ENCODE measurements at regions not wholly inside any gene's neighbourhood (a gene's known extent, or its start where the extent isn't known, plus 50 kb on each side); places are given as distances from the start of the nearest gene placed in this dataset.

DNA sequence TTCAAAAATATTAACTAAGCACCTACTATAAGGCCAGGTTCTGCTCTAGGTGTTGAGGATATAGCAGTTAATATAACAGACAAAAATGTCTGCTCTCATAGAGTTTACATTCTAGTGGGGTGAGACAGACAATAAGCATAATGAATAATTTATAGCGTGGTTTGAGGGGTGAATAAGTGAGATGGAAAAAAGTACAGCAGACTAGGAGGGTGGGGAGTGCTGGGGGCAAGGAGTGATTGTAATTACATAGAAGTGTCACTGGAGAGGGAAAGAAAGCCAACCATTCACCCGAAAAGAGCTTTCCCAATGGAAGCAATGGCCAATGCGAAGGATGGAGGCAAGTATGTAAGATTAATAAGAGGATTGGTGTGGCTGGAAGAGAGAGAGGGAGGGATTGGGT is 552.9 kb upstream of the KCNMB2 start:
- no peak for DNase-seq (ENCODE audit: low spot score)
- ATAC-seq: no peak
- ChIA-PET CTCF (no interaction called here), POLR2A (no interaction called here)
- Mint-ChIP-seq H3K9me3 (no peaks in the 10 kb centered on the region), H3K4me1 (no peaks in the 10 kb centered on the region), H3K27ac (no peak overlapping the region), H3K36me3 (no peaks in the 10 kb centered on the region), H3K4me3 (no peak overlapping the region), H3K27me3 (ENCODE audit: low read depth) (no peaks in the 10 kb centered on the region)
- TF ChIP-seq, protein P1, sequence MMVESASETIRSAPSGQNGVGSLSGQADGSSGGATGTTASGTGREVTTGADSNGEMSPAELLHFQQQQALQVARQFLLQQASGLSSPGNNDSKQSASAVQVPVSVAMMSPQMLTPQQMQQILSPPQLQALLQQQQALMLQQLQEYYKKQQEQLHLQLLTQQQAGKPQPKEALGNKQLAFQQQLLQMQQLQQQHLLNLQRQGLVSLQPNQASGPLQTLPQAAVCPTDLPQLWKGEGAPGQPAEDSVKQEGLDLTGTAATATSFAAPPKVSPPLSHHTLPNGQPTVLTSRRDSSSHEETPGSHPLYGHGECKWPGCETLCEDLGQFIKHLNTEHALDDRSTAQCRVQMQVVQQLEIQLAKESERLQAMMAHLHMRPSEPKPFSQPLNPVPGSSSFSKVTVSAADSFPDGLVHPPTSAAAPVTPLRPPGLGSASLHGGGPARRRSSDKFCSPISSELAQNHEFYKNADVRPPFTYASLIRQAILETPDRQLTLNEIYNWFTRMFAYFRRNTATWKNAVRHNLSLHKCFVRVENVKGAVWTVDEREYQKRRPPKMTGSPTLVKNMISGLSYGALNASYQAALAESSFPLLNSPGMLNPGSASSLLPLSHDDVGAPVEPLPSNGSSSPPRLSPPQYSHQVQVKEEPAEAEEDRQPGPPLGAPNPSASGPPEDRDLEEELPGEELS (CRISPR knock-in tag; IDR thresholded peaks at IDR 0.05): no peak
- TF ChIP-seq ZNF219 (CRISPR knock-in tag; IDR thresholded peaks at IDR 0.05; ENCODE audit: borderline replicate concordance): no peak
- no peak for TF ChIP-seq NFYB (CRISPR knock-in tag; conservative IDR thresholded peaks at IDR 0.05; ENCODE audit: low read depth)
- TF ChIP-seq, protein P2, sequence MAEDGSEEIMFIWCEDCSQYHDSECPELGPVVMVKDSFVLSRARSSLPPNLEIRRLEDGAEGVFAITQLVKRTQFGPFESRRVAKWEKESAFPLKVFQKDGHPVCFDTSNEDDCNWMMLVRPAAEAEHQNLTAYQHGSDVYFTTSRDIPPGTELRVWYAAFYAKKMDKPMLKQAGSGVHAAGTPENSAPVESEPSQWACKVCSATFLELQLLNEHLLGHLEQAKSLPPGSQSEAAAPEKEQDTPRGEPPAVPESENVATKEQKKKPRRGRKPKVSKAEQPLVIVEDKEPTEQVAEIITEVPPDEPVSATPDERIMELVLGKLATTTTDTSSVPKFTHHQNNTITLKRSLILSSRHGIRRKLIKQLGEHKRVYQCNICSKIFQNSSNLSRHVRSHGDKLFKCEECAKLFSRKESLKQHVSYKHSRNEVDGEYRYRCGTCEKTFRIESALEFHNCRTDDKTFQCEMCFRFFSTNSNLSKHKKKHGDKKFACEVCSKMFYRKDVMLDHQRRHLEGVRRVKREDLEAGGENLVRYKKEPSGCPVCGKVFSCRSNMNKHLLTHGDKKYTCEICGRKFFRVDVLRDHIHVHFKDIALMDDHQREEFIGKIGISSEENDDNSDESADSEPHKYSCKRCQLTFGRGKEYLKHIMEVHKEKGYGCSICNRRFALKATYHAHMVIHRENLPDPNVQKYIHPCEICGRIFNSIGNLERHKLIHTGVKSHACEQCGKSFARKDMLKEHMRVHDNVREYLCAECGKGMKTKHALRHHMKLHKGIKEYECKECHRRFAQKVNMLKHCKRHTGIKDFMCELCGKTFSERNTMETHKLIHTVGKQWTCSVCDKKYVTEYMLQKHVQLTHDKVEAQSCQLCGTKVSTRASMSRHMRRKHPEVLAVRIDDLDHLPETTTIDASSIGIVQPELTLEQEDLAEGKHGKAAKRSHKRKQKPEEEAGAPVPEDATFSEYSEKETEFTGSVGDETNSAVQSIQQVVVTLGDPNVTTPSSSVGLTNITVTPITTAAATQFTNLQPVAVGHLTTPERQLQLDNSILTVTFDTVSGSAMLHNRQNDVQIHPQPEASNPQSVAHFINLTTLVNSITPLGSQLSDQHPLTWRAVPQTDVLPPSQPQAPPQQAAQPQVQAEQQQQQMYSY (CRISPR knock-in tag; IDR thresholded peaks at IDR 0.05): no peak
- TF ChIP-seq NR2C2 (CRISPR knock-in tag; IDR thresholded peaks at IDR 0.05): no peak

DNA sequence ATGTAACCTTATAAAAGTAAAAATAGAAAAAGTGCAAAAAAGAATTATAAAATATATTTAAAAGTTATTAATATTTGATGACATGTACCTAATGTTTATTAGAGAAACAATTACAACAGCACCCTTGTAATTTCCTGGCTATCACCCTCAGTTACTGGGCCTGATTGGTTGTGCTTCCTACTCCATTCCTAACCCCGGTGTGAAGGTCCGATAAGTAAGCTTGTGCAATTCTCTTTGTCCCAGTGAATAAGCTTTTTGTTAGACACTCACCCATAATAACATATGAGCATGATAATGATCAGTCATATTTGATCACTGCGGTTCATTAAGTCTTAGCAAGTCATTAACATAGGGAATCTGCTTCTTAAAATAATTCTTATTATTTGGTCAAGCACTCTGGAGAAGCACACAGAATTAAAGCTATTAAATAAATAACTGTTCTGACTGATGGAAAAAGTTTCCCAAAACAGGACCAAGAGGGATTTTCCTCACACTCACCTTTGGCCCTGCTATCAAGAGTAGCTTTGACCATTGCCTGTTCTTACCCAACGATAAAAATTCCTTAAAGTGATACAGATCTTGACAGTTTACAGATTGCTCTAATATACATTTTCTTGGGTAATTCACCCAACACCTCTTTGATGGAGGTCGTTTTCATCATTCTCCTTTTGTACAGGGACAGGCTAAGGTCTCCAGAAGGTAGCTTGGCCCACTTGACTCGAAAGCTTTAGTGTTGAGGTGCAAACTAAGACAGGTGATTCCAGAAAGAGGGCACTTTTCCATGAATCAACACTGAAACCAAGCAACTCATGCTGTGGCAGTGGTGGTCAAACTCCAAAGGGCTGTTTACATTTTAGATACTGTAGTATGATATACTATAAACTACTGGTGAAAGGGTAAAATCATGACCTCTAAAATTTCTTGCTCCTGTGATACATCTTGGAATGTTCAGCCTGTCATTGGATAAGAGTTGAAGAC is 543.0 kb upstream of the KCNMB2 start:
- no peak for TF ChIP-seq CREB1 (CRISPR knock-in tag; IDR thresholded peaks at IDR 0.05)
- no peak for TF ChIP-seq ZNF317 (CRISPR knock-in tag; IDR thresholded peaks at IDR 0.05; ENCODE audit: borderline replicate concordance, low read depth)
- TF ChIP-seq ZNF416 (CRISPR knock-in tag; IDR thresholded peaks at IDR 0.05): no peak
- Mint-ChIP-seq H3K4me3 (no peak overlapping the region), H3K9me3 (no peaks in the 10 kb centered on the region), H3K27ac (no peak overlapping the region), H3K4me1 (no peaks in the 10 kb centered on the region), H3K27me3 (ENCODE audit: low read depth) (no peaks in the 10 kb centered on the region), H3K36me3 (no peaks in the 10 kb centered on the region)
- DNase-seq (ENCODE audit: low spot score): no peak
- CTCF ChIA-PET: no interaction called here
- POLR2A ChIA-PET: no interaction called here
- no peak for ATAC-seq

DNA sequence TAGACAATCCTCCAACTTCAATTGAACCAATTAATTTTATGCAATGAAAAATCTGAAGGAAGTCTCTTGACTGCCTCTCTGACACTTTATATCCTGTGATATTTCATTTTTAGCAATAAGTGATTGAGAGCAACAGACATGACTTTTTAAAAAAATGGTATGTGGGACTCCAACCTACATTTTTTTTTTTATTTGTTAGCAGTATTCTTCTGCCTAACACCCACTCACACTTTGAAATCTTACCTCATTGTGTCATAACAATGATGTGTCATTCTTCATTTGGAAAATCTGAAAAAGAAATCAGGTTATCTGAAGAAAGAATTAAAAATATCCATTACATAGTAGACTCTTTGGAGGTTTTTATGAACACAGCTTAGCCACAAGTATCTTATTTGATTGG is 541.3 kb upstream of the KCNMB2 start:
- H3K4me3 Mint-ChIP-seq: no peak overlapping the region
- POLR2A ChIA-PET: no interaction called here
- DNase-seq (ENCODE audit: low spot score) (no peak), ATAC-seq (no peak)
- H3K9me3 Mint-ChIP-seq: peaks cover 6% of the 10 kb centered on the region
- H3K27me3 Mint-ChIP-seq (ENCODE audit: low read depth): no peaks in the 10 kb centered on the region
- CTCF ChIA-PET: no interaction called here
- no peak overlapping the region for H3K27ac Mint-ChIP-seq
- H3K36me3 Mint-ChIP-seq: no peaks in the 10 kb centered on the region
- H3K4me1 Mint-ChIP-seq: no peaks in the 10 kb centered on the region
- TF ChIP-seq, protein P3, sequence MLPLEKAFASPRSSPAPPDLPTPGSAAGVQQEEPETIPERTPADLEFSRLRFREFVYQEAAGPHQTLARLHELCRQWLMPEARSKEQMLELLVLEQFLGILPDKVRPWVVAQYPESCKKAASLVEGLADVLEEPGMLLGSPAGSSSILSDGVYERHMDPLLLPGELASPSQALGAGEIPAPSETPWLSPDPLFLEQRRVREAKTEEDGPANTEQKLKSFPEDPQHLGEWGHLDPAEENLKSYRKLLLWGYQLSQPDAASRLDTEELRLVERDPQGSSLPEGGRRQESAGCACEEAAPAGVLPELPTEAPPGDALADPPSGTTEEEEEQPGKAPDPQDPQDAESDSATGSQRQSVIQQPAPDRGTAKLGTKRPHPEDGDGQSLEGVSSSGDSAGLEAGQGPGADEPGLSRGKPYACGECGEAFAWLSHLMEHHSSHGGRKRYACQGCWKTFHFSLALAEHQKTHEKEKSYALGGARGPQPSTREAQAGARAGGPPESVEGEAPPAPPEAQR (CRISPR knock-in tag; IDR thresholded peaks at IDR 0.05): no peak
- TF ChIP-seq, protein P4, sequence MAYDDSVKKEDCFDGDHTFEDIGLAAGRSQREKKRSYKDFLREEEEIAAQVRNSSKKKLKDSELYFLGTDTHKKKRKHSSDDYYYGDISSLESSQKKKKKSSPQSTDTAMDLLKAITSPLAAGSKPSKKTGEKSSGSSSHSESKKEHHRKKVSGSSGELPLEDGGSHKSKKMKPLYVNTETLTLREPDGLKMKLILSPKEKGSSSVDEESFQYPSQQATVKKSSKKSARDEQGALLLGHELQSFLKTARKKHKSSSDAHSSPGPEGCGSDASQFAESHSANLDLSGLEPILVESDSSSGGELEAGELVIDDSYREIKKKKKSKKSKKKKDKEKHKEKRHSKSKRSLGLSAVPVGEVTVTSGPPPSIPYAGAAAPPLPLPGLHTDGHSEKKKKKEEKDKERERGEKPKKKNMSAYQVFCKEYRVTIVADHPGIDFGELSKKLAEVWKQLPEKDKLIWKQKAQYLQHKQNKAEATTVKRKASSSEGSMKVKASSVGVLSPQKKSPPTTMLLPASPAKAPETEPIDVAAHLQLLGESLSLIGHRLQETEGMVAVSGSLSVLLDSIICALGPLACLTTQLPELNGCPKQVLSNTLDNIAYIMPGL (CRISPR knock-in tag; IDR thresholded peaks at IDR 0.05): no peak
- TF ChIP-seq ESRRA (CRISPR knock-in tag; IDR thresholded peaks at IDR 0.05; ENCODE audit: borderline replicate concordance) (no peak), CBFB (CRISPR knock-in tag; IDR thresholded peaks at IDR 0.05; ENCODE audit: low read depth) (no peak), HMGA2 (CRISPR knock-in tag; IDR thresholded peaks at IDR 0.05) (no peak), GTF2I (CRISPR knock-in tag; conservative IDR thresholded peaks at IDR 0.05) (no peak), ZNF138 (CRISPR knock-in tag; conservative IDR thresholded peaks at IDR 0.05) (no peak), PRRX2 (CRISPR knock-in tag; IDR thresholded peaks at IDR 0.05) (no peak)
- TF ChIP-seq, protein P5, sequence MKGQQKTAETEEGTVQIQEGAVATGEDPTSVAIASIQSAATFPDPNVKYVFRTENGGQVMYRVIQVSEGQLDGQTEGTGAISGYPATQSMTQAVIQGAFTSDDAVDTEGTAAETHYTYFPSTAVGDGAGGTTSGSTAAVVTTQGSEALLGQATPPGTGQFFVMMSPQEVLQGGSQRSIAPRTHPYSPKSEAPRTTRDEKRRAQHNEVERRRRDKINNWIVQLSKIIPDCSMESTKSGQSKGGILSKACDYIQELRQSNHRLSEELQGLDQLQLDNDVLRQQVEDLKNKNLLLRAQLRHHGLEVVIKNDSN (CRISPR knock-in tag; IDR thresholded peaks at IDR 0.05): no peak
- TF ChIP-seq, protein P6, sequence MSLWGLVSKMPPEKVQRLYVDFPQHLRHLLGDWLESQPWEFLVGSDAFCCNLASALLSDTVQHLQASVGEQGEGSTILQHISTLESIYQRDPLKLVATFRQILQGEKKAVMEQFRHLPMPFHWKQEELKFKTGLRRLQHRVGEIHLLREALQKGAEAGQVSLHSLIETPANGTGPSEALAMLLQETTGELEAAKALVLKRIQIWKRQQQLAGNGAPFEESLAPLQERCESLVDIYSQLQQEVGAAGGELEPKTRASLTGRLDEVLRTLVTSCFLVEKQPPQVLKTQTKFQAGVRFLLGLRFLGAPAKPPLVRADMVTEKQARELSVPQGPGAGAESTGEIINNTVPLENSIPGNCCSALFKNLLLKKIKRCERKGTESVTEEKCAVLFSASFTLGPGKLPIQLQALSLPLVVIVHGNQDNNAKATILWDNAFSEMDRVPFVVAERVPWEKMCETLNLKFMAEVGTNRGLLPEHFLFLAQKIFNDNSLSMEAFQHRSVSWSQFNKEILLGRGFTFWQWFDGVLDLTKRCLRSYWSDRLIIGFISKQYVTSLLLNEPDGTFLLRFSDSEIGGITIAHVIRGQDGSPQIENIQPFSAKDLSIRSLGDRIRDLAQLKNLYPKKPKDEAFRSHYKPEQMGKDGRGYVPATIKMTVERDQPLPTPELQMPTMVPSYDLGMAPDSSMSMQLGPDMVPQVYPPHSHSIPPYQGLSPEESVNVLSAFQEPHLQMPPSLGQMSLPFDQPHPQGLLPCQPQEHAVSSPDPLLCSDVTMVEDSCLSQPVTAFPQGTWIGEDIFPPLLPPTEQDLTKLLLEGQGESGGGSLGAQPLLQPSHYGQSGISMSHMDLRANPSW (CRISPR knock-in tag; conservative IDR thresholded peaks at IDR 0.05; ENCODE audit: low read depth): no peak
